CD1c-positive myeloid dendritic cell (primary cell): ENCODE measurements at regions not wholly inside any gene's neighbourhood (a gene's known extent, or its start where the extent isn't known, plus 50 kb on each side); places are given as distances from the start of the nearest gene placed in this dataset.
"Not testable (repeated sequence)": the region's sequence is repeated elsewhere in the genome, so short reads cannot be mapped to it uniquely, and the experiment has no call there.

Experiments
- DNase-seq: peaks from one replicate; pipeline ENCODE4 v3.0.0-alpha.2; 2016; ENCODE audit errors: extremely low spot score

- DNase-seq = no peak
These were observed 144.3 kb upstream of the KCNE2 start for GRCh38 chr21:34219334-34220060.

GRCh38 chr21:34220556-34221195 is 143.1 kb upstream of the KCNE2 start:
- DNase-seq = no peak

- DNase-seq = no peak
These were observed 142.3 kb upstream of the KCNE2 start for GRCh38 chr21:34221331-34222030.

GRCh38 chr21:34222031-34222335 is 141.8 kb upstream of the KCNE2 start:
- no peak for DNase-seq

- peak; percentile 63 for DNase-seq
These were observed 140.4 kb upstream of the KCNE2 start for GRCh38 chr21:34223376-34223775.

- DNase-seq = no peak
These were observed 136.4 kb upstream of the KCNE2 start for GRCh38 chr21:34227386-34227852.

- DNase-seq = no peak
These were observed 135.0 kb upstream of the KCNE2 start for GRCh38 chr21:34228792-34229191.

GRCh38 chr21:34229353-34229752 is 134.5 kb upstream of the KCNE2 start:
- no peak for DNase-seq

- not testable (repeated sequence) for DNase-seq
These were observed 130.1 kb upstream of the KCNE2 start for GRCh38 chr21:34233741-34234140.

GRCh38 chr21:34235514-34235913 is 128.3 kb upstream of the KCNE2 start:
- DNase-seq = no peak

- DNase-seq = no peak
These were observed 120.8 kb upstream of the KCNE2 start for GRCh38 chr21:34242973-34243372.

- DNase-seq = peak; percentile 38
These were observed 120.2 kb upstream of the KCNE2 start for GRCh38 chr21:34243562-34243961.

- no peak for DNase-seq
These were observed 111.1 kb upstream of the KCNE2 start for GRCh38 chr21:34252751-34253150.

- no peak for DNase-seq
These were observed 108.7 kb upstream of the KCNE2 start for GRCh38 chr21:34255073-34255472.

- DNase-seq = no peak
These were observed 103.4 kb upstream of the KCNE2 start for GRCh38 chr21:34260277-34261008.

- no peak for DNase-seq
These were observed 101.9 kb upstream of the KCNE2 start for GRCh38 chr21:34261841-34262468.

- no peak for DNase-seq
These were observed 101.3 kb upstream of the KCNE2 start for GRCh38 chr21:34262469-34262845.

GRCh38 chr21:34263629-34264028 is 100.2 kb upstream of the KCNE2 start:
- DNase-seq = no peak

- no peak for DNase-seq
These were observed 97.5 kb upstream of the KCNE2 start for GRCh38 chr21:34266351-34266750.

- no peak for DNase-seq
These were observed 95.3 kb upstream of the KCNE2 start for GRCh38 chr21:34268493-34268892.

- no peak for DNase-seq
These were observed 93.4 kb upstream of the KCNE2 start for GRCh38 chr21:34270411-34270810.
